ENCODE measurements at regions not wholly inside any gene's neighbourhood (a gene's known extent, or its start where the extent isn't known, plus 50 kb on each side); places are given as distances from the start of the nearest gene placed in this dataset.

GRCh38 chr13:73194310-73194709 is 135.5 kb downstream of the KLF5 start:
- no peaks in the 10 kb centered on the region for H3K9me3 ChIP-seq (ENCODE audit: low read length)
- no peak for DNase-seq (ENCODE audit: low spot score)
- CTCF ChIA-PET (ENCODE audit: unreplicated experiment): no interaction called here
- no peaks in the 10 kb centered on the region for H4K20me1 ChIP-seq (ENCODE audit: insufficient read depth, low read length)
- H3K36me3 ChIP-seq (ENCODE audit: insufficient read depth, low read length): no peaks in the 10 kb centered on the region
- intact Hi-C loops (cut with micrococcal nuclease; ENCODE audit: unreplicated experiment): no loop called here
- no peaks in the 10 kb centered on the region for H3K4me1 ChIP-seq (ENCODE audit: insufficient read depth, low read length, poor library complexity, severe bottlenecking)
- H2AFZ ChIP-seq (ENCODE audit: low read length): no peak overlapping the region
- no peak overlapping the region for H3K4me2 ChIP-seq (ENCODE audit: low read length)
- no peak for TF ChIP-seq CTCF (conservative IDR thresholded peaks at IDR 0.05; ENCODE audit: low read length)
- no peak for TF ChIP-seq EZH2phosphoT487 (IDR thresholded peaks at IDR 0.05; ENCODE audit: borderline replicate concordance, low read depth, low read length)
- H3K79me2 ChIP-seq (ENCODE audit: insufficient read depth, low read depth, low read length): no peaks in the 10 kb centered on the region
- POLR2A ChIA-PET: interaction anchor here (0.6 to 1.8 kb wide), 2 partner anchors 71 to 159 kb away, joined by 3 read pairs; no protein-coding TSS in a partner anchor
- H3K4me3 ChIP-seq (ENCODE audit: low read depth, low read length, poor library complexity, severe bottlenecking): no peak overlapping the region
- no peaks in the 10 kb centered on the region for H3K9me2 ChIP-seq (ENCODE audit: insufficient read depth, low read length)
- no peak overlapping the region for H3K27ac ChIP-seq (ENCODE audit: low read depth, low read length, poor library complexity, severe bottlenecking)
- no TSS peak for BruUV-seq (replicated peaks)

- H2AFZ ChIP-seq (ENCODE audit: low read length): no peak overlapping the region
- H3K36me3 ChIP-seq (ENCODE audit: insufficient read depth, low read length): no peaks in the 10 kb centered on the region
- TF ChIP-seq EZH2phosphoT487 (IDR thresholded peaks at IDR 0.05; ENCODE audit: borderline replicate concordance, low read depth, low read length) (no peak), CTCF (conservative IDR thresholded peaks at IDR 0.05; ENCODE audit: low read length) (no peak)
- H3K27ac ChIP-seq (ENCODE audit: low read depth, low read length, poor library complexity, severe bottlenecking): no peak overlapping the region
- POLR2A ChIA-PET: interaction anchor here (0.6 kb wide), 1 partner anchor 1371 kb away, joined by 3 read pairs; no protein-coding TSS in a partner anchor
- no peaks in the 10 kb centered on the region for H3K9me3 ChIP-seq (ENCODE audit: low read length)
- H4K20me1 ChIP-seq (ENCODE audit: insufficient read depth, low read length): no peaks in the 10 kb centered on the region
- BruUV-seq (replicated peaks): no TSS peak
- no peaks in the 10 kb centered on the region for H3K79me2 ChIP-seq (ENCODE audit: insufficient read depth, low read depth, low read length)
- no peak overlapping the region for H3K4me3 ChIP-seq (ENCODE audit: low read depth, low read length, poor library complexity, severe bottlenecking)
- no peak overlapping the region for H3K4me2 ChIP-seq (ENCODE audit: low read length)
- no peaks in the 10 kb centered on the region for H3K4me1 ChIP-seq (ENCODE audit: insufficient read depth, low read length, poor library complexity, severe bottlenecking)
- CTCF ChIA-PET (ENCODE audit: unreplicated experiment): no interaction called here
- intact Hi-C loops (cut with micrococcal nuclease; ENCODE audit: unreplicated experiment): no loop called here
- H3K9me2 ChIP-seq (ENCODE audit: insufficient read depth, low read length): no peaks in the 10 kb centered on the region
- no peak for DNase-seq (ENCODE audit: low spot score)
Measured at GRCh38 chr13:73193554-73193953, 134.7 kb downstream of the KLF5 start.

- H4K20me1 ChIP-seq (ENCODE audit: insufficient read depth, low read length): no peaks in the 10 kb centered on the region
- CTCF ChIA-PET (ENCODE audit: unreplicated experiment): no interaction called here
- POLR2A ChIA-PET: no interaction called here
- H3K4me2 ChIP-seq (ENCODE audit: low read length): no peak overlapping the region
- H3K27ac ChIP-seq (ENCODE audit: low read depth, low read length, poor library complexity, severe bottlenecking): no peak overlapping the region
- H3K4me1 ChIP-seq (ENCODE audit: insufficient read depth, low read length, poor library complexity, severe bottlenecking): no peaks in the 10 kb centered on the region
- BruUV-seq (replicated peaks): no TSS peak
- no peaks in the 10 kb centered on the region for H3K36me3 ChIP-seq (ENCODE audit: insufficient read depth, low read length)
- no peaks in the 10 kb centered on the region for H3K9me3 ChIP-seq (ENCODE audit: low read length)
- intact Hi-C loops (cut with micrococcal nuclease; ENCODE audit: unreplicated experiment): no loop called here
- no peaks in the 10 kb centered on the region for H3K79me2 ChIP-seq (ENCODE audit: insufficient read depth, low read depth, low read length)
- H2AFZ ChIP-seq (ENCODE audit: low read length): no peak overlapping the region
- no peak for DNase-seq (ENCODE audit: low spot score)
- no peak overlapping the region for H3K4me3 ChIP-seq (ENCODE audit: low read depth, low read length, poor library complexity, severe bottlenecking)
- H3K9me2 ChIP-seq (ENCODE audit: insufficient read depth, low read length): no peaks in the 10 kb centered on the region
- TF ChIP-seq CTCF (conservative IDR thresholded peaks at IDR 0.05; ENCODE audit: low read length): no peak
- no peak for TF ChIP-seq EZH2phosphoT487 (IDR thresholded peaks at IDR 0.05; ENCODE audit: borderline replicate concordance, low read depth, low read length)
Measured at GRCh38 chr13:73190477-73190876, 131.7 kb downstream of the KLF5 start.
